Fibroblast of skin of right biceps (primary cell): ENCODE measurements at regions not wholly inside any gene's neighbourhood (a gene's known extent, or its start where the extent isn't known, plus 50 kb on each side); places are given as distances from the start of the nearest gene placed in this dataset.

Source experiments
- DNase-seq: peaks from one replicate; pipeline ENCODE4 v3.0.0-alpha.2; 2013

DNA sequence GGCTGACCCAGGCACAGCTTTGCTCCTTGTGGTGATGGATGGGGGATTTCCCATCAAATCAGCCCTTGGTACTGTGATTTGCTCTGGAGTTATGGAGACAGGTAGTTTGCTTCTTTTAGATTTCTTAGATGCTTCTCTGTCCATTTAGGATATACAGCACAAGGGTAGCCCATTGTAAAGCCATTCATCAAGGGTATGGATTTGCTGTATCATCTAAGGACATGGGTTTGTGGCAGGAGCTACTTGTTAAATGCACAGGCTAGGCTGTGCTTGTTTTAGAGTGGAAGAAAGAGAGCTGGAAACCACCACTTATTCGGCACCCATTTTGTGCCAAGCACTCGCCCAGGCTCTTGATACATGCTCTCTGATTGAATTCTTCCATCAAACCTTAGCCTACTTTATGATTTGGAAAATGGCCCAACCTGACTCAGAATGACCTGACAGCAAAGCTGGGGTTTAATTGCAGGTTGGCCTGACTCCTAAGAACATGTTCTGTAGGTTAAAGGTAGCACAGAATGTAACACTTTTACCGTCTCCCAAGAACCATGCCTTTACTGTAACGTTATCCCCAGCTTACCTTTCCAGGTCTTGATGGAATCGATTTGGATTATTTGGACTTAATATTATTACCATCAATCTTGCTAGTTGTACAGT lies 168.0 kb downstream of the SNX10 start:
- DNase-seq: no peak

GRCh38 chr7:26460351-26461085 lies 168.9 kb downstream of the SNX10 start:
- DNase-seq: no peak

DNA sequence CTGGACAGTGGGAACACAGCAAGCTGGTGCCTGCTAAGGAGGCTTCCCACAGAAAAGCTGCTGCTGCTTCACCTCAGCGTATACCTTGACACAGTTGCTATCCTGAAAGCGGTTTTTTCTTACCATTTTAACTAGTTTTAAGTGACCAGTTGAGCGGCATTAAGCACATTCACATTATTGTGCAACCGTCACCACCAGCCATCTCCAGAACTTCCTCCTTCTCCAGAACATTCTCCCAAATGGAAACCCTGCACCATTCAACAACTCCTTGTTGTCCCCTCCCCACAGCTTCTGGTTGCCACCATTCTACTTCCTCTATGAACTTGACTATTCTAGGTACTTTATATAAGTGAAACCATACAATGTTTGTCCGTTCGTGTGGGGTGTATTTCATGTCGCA lies 169.9 kb downstream of the SNX10 start:
- no peak for DNase-seq

- DNase-seq: no peak
These were observed 174.3 kb downstream of the SNX10 start for GRCh38 chr7:26466007-26466406.

DNA sequence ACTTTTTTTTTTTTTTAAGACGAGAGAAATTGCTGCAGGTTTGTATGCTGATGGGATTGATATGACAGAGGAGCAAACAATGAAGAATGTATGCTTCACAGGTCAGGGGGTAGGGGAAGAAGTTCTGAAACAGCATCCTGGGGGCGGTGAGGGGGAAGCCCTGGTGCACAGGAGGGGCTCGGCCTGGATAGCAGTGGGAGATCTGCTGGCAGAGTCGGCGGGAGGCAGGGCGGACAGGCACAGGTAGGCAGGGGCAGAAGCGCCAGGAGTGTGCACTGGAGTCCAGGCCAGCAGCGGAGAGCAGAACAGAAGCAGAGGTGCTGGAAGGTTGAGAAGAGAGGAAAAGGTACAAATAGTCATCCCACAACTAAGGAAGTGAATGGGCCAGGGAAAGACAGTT lies 175.4 kb downstream of the SNX10 start:
- DNase-seq: no peak

DNA sequence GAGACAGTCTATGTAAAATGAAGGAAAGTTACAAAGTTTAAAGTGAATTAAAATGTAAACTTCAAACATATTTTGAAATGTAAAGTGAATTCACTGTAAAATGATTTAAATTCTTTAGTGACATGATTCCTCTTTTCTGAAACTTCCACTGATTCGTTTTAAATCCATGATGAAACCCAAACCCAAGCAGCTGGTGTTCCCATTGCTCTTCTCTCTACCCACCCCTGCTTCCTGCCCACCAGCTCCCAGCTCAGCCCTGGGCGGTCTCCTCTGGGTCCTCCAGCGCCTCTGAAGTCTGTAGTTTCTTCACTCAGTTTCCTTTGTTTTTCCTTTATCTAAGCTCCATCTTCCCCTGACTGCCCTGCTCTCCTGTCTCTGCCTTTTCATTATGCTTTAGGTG lies 175.9 kb downstream of the SNX10 start:
- no peak for DNase-seq

GRCh38 chr7:26468625-26469024 lies 177.0 kb downstream of the SNX10 start:
- DNase-seq: no peak

DNA sequence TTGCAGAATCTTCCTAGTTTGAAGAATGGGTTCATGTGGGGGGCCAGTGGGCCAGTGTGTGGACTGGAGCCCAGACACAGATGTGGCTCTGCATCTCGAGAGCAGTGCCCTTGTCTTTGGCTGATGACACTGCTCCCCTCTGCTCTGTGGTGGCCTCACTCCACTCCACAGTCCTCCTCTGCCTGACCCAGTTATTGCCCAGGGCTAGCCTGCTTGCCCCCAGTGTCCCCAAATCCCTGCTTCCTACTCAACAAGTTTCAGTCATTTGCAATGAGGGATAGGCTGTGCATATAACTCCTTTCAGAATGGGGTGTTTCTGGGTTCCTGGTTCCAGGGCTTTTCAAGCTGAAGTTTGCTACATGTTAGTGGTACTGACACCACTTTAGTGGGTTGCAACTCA lies 177.5 kb downstream of the SNX10 start:
- DNase-seq: no peak

- DNase-seq: no peak
These were observed 179.0 kb downstream of the SNX10 start for GRCh38 chr7:26470691-26471090.

- DNase-seq: no peak
These were observed 179.8 kb downstream of the SNX10 start for GRCh38 chr7:26471306-26472075.

DNA sequence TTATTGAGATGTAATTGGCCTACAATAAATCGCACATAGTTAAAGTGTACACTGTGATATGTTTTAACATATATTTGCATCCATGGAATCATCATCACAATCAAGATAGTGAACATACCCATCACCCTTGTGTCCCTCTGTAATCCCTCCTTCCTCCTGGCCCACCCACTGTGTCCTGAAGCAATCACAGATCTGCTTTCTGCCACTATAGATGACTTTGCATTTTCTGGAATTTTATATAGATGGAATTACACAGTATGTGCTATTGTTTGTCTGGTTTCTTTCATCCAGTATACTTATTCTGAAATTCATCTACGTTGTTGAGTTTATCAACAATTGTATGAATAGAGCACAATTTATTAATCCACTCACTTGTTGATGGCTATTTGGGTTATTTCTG lies 181.3 kb downstream of the SNX10 start:
- no peak for DNase-seq

- DNase-seq: no peak
These were observed 184.6 kb downstream of the SNX10 start for GRCh38 chr7:26476271-26476670.

GRCh38 chr7:26477381-26477990 lies 185.8 kb downstream of the SNX10 start:
- no peak for DNase-seq

- DNase-seq: no peak
These were observed 186.9 kb downstream of the SNX10 start for GRCh38 chr7:26478550-26478949.

GRCh38 chr7:26479581-26479980 lies 187.9 kb downstream of the SNX10 start:
- DNase-seq: no peak

- no peak for DNase-seq
These were observed 188.5 kb downstream of the SNX10 start for GRCh38 chr7:26480156-26480555.

DNA sequence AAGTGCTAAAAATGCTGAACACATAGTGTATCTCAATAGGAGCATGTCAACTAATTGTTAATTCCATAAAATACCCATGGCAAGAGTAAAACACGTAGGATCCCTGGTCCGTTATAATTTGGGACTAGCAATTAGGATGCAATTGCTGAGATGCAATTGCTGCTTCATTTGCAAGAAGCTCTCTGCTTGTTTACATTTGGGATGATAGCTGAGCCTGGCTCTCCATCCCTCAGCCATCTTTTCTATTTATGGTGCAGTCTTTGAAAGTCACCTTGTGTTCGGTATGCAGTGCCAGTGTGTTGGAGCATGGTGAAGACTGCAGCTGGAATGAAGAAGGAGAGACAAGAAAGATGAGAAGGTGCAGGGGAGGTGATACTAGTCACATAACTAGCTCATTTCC lies 191.3 kb downstream of the SNX10 start:
- DNase-seq: no peak

DNA sequence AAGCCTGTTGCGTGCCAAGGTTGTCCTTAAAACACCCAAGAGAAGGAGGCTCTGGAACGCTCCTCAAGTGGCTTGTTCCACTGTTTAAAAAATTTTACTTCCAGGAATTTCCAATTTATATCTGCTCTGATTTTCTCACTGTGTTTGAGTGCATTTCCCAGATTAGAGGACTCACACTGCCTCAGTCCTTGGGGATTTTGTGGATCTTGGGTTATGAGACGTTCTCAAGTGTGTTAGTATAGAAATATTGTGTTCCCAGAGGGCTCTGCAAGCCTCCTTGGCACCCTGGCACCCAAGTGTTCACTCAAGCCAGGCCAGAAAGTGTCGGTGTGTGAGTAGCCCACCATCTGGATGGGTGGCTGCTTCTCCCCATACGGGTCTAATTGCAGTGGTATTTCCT lies 192.2 kb downstream of the SNX10 start:
- no peak for DNase-seq

- no peak for DNase-seq
These were observed 193.8 kb downstream of the SNX10 start for GRCh38 chr7:26485367-26485934.

DNA sequence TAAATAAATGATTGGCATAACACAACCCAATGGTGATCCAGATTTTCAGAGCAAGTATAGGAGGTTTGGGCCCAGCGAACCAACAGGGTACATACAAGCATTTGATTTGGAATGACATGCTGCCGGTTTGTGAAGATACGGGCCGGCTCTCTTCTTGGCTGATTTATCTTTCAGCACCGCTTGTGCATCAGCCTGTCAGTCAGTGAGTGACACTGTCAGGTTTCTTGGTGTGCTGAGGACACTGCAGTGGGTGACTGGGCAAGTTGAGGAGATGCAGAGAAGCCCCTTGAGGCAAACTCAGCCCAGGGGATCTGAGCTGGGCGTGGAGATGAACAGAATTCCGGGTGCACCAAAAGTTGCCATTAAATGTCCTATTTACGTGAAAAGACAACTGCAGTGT lies 194.5 kb downstream of the SNX10 start:
- DNase-seq: no peak

- no peak for DNase-seq
These were observed 196.3 kb downstream of the SNX10 start for GRCh38 chr7:26487780-26488515.

GRCh38 chr7:26489391-26489790 lies 197.7 kb downstream of the SNX10 start:
- DNase-seq: no peak
